Hippocampal formation (tissue), 2 donors: ENCODE measurements at regions not wholly inside any gene's neighbourhood (a gene's known extent, or its start where the extent isn't known, plus 50 kb on each side); places are given as distances from the start of the nearest gene placed in this dataset.

ENCODE experiments used
- DNase-seq, 2 donors: peaks; one replicate each; lab custom pipeline; 2025; lab: John Stamatoyannopoulos, UW

DNA sequence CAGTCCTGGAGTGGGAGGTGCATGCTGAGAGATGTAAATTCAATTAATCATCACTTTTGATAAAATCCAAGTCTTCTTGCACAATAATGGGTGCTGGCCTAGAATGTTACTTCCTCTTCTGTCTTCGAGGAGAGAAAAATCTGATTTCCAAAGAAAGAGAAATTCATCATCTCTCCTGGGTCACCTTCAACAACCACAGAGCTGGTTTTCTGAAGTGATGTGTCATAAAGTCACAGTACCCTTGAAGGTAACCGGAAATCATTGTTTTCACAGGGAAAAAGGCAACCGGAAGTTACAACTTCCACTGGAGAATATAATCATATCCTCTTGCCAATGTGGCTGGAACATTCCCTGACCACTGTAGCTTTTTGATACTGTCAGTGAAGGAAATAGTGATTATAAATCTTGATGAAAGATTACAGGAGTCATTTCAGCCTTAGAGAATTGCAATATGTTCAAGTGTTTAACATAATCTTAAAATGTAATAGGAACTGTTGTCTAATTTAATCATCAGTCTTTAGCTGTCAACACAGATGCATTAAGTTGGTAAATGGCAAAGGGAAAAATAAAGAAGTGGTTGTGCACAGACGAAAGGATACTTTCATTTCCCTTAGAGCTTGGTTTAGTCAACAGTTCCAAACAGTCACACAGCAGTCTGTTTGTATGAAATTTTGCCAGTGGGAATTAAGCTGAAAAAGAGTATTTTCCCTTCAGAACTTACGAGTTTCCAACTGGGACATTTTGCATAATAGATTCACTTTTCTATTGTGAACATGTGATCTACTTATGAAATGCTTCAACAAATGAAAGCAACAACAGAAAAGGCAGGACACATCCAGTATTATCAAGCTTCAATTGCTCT lies 106.5 kb upstream of the SLC4A7 start:
- DNase-seq = peak in 1 of 2 donors; percentile 66

DNA sequence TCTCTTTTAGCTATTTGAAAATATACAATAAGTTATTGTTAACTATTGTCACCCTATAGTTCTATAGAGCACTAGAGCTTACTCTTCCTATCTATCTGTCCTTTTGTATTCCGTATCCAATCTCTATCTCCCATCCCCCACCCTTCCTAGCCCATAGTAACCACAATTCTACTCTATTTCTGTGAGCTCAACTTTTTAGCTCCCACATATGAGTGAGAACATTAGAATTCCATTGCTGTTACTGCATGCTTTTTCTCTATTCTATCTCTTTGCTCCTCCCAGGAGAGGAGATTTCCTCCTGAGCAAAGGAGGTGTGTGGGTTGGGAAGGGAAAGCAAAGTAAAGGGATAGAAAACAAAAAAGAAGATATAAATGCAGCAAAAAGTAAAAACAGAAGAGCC lies 105.6 kb upstream of the SLC4A7 start:
- no peak for DNase-seq

DNA sequence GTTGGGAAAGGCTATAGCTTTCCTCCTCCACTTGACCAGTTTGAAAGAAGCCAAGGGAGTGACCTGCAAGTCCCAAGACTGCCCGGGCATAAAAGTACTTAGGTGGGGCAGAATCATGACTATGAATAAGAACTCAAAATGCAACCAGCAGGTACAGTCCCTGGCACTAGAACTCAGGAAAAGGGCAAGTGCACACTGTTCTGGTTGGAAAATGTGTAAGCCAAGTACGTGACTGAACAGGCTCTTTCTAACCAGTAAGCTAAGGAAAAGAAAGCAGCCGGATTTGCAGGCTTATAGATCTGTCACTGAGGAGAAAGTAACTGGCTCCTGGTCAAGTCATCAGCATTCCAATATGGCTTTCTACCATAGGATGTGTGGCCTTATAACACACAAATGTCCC lies 101.2 kb upstream of the SLC4A7 start:
- no peak for DNase-seq

DNA sequence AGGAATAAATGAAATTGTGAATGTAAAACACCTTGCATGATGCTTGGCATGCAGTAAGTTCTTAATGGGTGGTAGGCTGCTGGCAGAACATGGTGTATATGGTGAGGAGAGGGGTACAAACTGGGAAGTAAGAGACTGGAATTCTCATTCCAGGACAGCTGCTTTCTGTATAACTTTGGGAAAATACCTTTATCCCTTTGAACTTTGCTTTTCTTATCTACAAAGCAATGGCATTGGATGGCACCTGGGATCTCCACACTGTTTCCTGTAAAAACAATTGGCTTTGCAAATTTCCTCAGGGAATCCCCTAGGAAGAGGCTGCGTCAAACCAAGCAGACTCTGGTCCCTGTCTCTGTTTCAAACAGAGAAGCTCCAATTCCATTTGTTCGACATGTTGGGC lies 100.7 kb upstream of the SLC4A7 start:
- DNase-seq = no peak

DNA sequence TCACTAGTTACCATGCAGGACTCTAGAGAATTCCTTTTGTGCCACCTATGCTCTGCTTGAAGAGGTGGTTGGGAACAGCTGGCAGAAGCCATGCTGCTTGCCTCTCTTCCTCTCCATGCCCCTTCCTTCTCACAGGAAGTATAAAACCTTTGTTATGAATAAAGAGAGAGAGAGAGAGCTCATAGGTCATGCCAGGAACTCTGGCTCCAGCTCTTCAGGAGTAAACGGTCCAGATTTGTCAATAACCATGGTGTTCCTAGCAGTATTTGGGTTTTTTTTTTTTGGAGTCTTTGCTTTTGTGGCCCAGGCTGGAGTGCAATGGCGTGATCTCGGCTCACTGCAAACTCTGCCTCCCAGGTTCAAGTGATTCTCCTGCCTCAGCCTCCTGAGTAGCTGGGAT lies 97.7 kb upstream of the SLC4A7 start:
- DNase-seq = no peak

DNA sequence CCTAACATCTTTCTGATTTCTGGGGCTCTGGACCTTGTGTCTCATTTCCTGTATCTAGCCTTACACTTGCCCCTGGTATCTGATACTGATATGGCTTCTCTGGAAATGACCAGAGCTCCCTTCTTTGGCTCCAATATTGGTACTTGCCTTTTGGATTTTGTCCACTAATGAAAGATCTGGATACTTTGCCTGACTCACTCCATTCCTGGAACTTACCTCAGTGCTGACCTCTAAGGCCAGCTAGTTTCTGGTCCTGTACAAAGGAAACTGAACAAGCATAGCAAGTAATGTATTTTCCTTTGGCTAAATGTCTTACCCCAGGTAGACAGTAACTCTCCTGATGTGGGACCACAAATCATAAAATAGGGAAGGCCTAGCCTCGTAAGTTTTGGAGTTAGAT lies 93.8 kb upstream of the SLC4A7 start:
- no peak for DNase-seq

DNA sequence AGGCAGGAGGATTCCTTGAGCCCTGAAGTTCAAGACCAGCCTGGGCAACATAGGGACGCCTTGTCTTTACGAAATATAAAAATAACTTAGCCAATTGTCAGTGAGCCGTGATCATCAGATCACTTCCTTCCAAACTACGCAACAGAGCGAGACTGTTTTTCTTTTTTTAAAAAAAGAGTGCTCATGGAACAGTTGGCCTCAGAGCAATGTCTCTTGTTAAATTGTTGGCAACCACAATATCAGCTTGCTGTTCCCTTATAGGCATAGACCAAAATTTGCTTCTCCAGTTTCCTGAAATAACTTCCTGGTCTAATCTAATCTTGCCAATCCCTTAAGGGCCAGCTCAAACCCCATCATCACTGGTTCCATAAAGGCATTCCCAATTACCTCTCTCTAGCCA lies 93.3 kb upstream of the SLC4A7 start:
- DNase-seq = no peak

DNA sequence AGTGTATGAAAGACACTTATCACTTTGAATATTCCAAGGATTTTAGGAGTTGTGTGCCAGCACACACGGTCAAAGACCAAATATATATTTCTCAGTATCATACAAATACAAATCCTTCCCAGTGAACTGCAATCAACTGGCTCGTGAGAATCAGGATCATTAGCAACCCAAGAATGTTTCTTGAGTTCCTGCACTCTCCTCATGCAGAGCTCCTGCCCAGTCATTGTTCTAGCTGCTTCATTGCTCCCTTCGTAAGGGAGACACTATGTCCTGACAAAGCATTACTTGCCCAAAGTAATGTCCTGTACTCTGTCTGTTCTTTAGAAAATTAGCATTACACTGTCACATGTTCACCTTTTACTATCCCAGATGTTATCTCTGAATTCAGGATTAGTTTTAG lies 92.0 kb upstream of the SLC4A7 start:
- no peak for DNase-seq

DNA sequence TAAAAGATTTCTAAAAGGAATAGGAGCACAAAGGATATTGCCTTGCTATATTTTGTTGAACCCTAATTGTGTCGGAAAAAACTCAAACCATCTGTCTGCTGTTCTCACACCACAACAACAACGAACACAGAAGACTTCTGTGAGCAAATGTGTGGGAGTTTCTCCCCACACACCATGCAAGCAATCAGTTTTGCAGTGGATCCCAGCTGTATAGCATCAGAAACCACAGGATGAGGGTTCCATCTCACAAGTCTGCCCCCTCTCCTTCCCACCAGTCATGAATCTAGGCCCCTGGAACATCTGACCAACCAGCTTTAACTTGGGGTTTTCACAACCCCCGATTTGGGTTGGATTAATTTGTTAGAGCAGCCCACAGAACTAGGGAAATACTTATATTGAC lies 91.3 kb upstream of the SLC4A7 start:
- peak in 1 of 2 donors; percentile 14 for DNase-seq

DNA sequence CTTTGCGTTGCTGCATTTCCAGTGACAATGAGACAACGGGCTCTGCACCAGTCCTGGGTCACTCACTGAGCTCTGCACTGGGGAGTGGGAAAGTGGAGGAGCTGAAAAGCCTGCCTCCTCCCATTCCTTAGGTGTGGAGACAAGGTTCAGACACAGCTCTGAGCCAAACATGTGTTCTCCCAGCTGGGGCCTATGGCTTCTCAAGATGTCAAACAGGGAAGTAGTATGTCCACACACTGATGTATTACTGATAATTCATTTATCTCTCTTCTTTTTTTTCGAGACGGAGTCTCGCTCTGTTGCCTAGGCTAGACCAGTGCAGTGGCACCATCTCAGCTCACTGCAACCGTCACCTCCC lies 90.2 kb upstream of the SLC4A7 start:
- no peak for DNase-seq

DNA sequence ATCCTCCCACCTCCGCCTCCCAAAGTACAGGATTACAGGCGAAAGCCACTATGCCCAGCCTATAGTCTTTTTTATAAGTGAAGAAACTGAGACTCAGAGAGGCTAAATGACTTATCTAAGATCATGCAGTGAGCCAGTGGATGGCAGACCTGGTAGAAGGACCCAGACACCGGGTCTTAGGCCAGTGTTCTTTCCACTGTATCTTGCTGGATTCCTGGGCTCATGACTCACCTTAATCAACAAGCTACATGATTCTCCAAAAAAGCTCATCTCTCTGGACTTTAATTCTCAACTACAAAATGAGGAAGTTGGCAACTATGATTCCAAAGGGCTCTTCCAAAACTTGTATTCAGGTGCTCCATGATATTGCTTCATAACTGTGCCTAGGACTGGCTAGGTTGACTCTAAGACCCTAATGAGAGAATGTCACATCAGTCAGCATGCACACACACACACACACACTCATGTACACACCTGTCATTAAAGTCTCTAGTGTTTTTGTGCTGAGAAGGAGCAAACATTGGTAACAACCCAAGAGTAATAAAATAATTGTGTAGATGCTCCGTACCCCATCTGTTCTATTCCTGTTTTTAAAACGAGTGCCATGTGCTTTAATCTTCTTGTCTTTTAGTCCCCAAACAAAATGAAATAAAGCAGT lies 89.7 kb upstream of the SLC4A7 start:
- DNase-seq = no peak

DNA sequence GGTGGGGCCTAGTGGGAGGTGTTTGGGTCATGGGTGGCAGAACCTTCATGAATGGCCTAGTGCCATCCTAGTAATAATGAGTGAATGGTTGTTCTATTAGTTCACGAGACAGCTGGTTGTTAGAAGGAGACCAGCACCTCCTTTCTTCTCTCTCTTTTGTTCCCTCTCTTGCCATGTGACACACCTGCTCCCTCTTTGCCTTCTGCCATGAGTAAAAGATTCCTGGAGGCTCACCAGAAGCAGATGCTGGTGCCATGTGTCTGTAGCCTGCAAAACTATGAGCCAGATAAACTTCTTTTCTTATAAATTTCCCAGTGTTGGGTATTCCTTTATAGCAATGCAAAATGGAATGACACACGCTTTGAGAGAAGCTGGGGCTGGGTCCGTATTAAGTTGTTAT lies 89.0 kb upstream of the SLC4A7 start:
- DNase-seq = no peak

DNA sequence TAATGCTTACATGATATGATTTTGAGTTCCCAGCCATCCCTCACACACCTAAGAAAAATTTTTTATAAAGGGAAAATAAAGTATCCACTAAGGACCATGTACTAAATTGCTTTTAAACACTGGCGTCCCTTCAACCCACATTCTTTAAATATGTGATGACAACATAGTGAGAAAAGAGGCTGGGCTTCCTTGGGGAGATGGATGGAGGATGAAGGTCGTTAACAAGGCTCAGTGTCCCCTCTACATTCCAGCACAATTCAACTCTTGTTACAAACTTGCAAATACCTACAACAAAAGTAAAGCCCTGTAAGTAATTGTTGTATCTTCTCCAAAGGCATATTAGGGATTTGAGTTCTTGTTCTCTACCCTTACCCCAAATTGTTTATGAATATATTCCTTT lies 87.2 kb upstream of the SLC4A7 start:
- DNase-seq = no peak

DNA sequence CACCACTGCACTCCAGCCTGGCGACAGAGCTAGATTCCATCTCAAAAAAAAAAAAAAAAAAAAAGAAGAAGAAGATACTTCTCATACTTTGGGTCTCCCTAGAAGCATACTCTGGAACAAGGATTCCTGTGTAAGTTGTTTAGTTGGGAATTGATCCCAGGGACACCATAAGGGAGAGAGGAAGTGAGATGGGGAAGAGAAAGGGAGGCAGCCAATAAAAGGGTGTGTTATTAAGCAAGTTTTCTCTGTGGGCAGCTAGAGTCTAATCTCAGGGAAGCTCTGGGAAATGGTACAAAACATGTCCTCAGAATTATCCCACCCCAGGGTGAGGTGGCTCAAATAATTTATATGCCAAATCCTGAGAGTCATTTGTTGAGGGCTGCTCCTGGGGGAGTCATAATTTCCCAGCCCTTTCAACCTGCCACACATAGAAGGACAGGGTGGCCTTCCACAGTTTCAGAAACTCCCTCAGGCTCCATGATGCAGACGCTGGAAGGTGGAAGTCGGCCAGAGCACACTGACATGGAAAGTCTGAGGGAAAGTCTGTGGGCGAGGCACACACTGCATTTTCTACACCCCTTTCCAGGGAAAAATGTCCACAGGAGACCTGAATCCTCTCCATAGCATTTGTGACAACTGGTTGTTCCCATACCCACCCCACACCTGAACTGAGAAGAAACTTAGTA lies 86.4 kb upstream of the SLC4A7 start:
- DNase-seq = no peak

DNA sequence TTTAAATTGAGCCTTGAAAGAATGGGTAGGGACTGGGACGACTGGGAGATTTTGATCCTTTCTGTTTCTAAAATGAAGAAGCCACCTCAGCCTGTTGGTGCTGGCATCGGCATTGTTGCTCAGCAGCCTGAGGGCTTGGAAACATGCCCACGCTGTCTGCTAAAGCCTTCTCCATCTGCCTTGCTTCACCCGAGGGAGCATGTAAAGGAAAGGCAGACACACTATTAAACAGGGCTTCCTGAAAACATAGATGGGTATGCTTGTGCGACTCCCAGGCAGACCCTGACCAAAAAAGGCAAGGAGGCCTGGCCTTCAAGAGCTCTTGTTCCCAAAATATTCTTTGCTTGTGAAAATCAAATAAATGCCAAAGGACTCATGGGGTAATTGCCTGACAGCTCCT lies 84.2 kb upstream of the SLC4A7 start:
- peak; percentile 26 to 57 for DNase-seq

DNA sequence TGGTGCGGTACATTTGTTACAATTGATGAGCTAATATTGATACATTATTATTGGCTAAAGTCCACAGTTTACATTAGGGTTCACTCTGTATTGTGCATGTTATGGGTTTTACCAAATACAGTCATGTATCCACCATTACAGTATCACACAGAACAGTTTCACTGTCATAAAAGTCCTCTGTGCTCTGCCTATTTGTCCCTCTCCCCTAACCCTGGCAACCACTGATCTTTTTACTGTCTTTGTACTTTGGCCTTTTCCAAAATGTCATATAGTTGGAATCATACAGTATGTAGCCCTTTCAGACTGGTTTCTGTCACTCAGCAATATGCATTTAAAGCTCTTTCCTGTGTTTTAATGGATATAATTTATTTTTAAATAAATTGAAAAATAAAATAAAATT lies 83.1 kb upstream of the SLC4A7 start:
- no peak for DNase-seq

DNA sequence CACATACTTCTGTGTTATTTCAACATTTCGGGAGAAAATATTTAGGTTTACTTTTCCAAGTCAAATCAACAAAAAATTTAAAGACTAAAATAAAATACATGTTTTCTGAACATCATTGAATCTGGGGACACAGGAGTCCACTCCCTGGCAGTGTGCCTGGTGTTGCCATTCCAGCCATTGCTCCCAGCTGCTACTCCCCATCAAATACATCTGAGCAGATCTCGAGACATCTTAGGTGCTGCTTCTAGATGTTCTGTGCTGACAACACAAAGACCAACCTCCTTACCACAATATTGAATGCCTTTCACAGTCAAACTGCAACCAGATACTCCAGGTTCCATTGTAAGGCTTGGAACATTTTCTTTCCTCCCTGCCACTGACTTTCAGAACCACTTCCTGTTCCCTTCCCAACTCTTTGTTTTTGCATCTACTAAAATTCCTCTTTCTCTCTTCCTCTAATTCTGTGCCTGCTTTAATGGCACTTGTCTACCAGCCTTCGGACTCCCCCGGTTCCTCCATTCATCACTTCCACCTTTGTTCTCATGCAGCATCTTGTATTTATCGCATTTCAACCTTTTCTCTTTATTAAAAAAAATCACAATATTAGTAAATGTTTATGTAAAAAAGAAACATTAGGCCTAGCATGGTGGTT lies 81.1 kb upstream of the SLC4A7 start:
- DNase-seq = no peak

DNA sequence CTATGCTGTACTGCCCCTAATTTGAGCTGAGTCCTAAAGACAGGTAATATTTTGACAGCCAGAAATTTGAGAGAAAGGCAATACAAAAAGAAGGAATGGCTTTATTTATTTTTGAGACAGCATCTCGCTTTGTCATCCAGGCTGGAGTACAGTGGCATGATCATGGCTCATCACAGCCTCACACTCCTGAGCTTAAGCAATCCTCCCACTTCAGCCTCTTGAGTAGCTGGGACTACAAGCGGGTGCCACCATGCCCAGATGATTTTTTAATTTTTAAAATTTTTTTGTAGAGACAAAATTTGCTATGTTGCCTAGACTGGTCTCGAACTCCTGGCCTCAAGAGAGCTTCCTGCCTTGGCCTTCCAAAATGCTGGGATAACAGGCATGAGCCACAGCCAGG lies 77.4 kb upstream of the SLC4A7 start:
- no peak for DNase-seq

DNA sequence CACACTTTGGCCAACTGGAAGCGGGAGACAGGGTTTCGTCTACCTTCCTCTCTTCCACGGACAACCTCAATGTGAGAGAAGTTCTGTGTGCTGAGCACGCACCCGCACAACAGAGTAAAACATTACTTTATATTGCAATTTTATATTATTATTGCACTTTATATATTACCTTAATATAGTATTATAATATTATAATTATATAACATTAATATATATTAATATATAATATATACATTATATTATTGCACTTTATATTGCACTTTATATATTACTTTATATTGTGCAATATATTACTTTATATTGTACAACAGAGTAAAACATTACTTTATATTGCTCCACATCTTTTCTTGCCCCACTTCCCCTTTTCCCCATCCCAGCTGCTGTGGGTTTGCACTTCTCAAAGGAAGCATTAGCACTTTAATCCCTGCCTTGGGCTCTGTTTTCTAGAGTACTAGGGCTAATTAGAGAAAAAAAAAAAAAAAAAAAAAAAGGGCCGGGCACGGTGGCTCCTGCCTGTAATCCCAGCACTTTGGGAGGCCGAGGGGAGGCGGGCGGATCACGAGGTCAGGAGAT lies 76.4 kb upstream of the SLC4A7 start:
- DNase-seq = no peak

DNA sequence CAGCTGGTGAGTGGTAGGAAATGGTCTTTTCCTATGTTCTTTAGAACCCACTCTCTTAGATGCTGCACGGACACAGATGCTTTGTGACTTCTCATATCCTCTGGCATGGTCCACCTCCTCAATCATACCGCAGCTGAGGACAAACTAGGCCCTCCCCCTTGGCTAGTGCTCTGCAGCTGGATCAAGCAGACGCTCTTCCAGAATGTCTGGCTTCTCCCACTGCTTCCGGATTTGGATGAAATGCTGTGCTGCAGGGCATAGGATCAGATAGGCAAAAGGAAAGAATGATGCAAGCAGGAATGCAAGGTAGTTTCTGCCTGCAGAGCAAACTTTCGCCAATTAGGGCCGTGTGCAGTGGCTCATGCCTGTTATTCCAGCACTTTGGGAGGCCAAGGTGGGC lies 75.7 kb upstream of the SLC4A7 start:
- DNase-seq = no peak

DNA sequence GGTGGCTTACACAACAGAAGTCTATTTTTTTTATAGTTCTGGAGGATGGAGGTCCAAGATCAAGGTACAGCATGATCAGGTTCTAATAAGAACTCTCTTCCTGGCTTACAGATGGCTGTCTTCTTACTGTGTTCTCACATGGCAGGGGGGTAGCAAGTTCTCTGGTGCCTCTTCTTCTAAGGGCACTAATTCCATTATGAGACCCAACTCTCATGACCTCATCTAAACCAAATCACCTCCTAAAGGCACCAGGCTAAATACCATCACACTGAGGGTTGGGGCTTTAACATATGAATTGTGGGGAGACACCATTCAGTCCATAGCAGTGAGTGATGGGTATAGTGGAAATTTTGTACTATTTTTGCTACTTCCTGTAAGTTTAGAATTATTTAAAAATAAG lies 75.2 kb upstream of the SLC4A7 start:
- DNase-seq = no peak

DNA sequence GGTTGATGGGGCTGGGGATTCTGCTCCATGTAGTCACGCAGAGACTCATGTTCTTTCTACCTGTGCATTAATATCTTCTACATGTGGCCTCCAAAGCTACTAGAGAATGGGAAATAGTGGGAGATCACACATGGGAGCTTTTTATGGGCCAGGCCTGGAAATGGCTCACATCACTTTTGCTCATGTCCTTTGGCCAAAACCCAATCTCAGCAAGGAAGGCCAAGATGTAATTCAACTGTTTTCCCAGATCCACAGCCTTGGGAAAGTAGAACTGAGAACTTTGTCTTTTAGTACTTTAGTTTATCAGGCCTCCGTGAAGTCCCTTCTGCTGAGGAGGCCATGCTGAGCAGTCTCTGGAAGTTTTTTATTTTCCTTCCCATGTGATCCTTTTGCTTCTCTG lies 73.2 kb upstream of the SLC4A7 start:
- DNase-seq = no peak
